Mammary epithelial cell (primary cell): ENCODE measurements at regions not wholly inside any gene's neighbourhood (a gene's known extent, or its start where the extent isn't known, plus 50 kb on each side); places are given as distances from the start of the nearest gene placed in this dataset.

Experiments
- EZH2 ChIP-seq: IDR thresholded peaks from 2 replicates; pipeline ENCODE4 v1.6.1; 2012; ENCODE audit warnings: low read length, inconsistent platforms, borderline replicate concordance
- TF ChIP-seq, protein P1 (sequence below), 2 donors: IDR thresholded peaks in 1 of 2; conservative IDR thresholded peaks in 1 of 2; 2 replicates each; pipeline ENCODE4 v1.5.1; 2011 to 2012; ENCODE audit warnings: inconsistent platforms in 2 of 2, low read length in 2 of 2, mild to moderate bottlenecking in 2 of 2, control low read depth in 1 of 2, low read depth in 1 of 2; ENCODE audit not compliant: insufficient read depth in 1 of 2; ENCODE audit errors: extremely low read depth in 1 of 2

DNA sequence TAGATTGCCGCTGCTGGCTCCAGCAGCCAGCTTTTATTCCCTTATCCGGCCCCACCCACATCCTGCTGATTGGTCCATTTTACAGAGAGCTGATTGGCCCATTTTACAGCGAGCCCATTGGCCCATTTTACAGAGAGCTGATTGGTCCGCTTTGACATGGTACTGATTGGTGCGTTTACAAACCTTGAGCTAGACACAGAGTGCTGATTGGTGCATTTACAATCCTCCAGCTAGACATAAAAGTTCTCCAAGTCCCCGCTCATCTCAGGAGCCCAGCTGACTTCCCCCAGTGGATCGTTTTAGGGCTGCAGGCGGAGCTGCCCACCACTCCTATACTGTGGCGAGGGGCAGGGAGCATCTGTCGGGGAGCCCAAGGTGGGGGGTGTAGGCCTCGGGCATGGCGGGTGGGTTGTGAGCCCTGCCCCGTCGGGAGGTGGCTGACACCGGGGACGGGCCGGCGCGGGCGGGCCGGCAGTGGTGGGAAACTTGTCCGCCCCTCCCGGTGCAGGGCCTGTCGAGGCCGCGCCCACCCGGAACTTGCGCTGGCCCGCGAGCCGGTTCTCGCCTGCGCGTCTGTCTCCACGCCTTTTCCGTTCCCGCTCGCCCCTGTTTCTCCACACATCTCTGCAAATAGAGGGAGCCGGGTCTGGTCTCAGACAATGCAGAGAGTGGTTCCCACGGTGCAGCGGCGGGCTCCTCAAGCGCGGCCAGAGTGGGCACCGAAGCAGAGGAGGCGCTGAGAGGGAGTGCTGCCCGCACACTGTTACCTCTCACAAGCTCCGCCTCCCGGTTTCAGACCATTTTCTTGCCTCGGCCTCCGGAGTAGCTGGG is 86.1 kb upstream of the STMND1 start:
- TF ChIP-seq, protein P1, sequence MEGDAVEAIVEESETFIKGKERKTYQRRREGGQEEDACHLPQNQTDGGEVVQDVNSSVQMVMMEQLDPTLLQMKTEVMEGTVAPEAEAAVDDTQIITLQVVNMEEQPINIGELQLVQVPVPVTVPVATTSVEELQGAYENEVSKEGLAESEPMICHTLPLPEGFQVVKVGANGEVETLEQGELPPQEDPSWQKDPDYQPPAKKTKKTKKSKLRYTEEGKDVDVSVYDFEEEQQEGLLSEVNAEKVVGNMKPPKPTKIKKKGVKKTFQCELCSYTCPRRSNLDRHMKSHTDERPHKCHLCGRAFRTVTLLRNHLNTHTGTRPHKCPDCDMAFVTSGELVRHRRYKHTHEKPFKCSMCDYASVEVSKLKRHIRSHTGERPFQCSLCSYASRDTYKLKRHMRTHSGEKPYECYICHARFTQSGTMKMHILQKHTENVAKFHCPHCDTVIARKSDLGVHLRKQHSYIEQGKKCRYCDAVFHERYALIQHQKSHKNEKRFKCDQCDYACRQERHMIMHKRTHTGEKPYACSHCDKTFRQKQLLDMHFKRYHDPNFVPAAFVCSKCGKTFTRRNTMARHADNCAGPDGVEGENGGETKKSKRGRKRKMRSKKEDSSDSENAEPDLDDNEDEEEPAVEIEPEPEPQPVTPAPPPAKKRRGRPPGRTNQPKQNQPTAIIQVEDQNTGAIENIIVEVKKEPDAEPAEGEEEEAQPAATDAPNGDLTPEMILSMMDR (conservative IDR thresholded peaks at IDR 0.05 in 1 of 2, IDR thresholded peaks at IDR 0.05 in 1 of 2; ENCODE audit: extremely low read depth in 1 of 2, insufficient read depth in 1 of 2, low read depth in 1 of 2, low read length in 2 of 2): no peak
- no peak for TF ChIP-seq EZH2
